HG02610 (cell line): ENCODE measurements at regions not wholly inside any gene's neighbourhood (a gene's known extent, or its start where the extent isn't known, plus 50 kb on each side); places are given as distances from the start of the nearest gene placed in this dataset.

Experiments used
- ATAC-seq: cut with Tn5 transposase; IDR thresholded peaks from one replicate; pipeline ENCODE4 v1.9.1; 2021; ENCODE audit warnings: mild to moderate bottlenecking, moderate library complexity; ENCODE audit not compliant: unreplicated experiment

DNA sequence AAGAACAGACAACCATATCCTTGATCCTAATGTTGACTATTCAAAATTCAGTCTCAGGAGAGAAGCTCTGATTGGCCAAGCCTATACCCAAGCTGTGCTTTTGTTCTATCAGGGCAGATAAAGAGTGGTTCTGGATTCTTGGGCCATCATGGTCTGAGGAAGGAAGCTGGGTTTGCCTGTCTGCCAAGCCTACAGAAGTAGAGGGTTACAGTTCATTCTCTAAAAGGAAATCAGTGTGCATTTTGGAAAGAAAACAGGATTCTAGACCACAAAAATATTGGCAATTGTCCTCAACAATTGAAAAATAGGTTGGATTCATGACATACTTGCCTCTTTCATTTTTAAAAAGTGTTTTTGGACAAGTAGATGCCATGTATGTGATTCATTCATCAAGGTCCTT, 145.4 kb upstream of the BMP2 start:
- ATAC-seq: no peak

DNA sequence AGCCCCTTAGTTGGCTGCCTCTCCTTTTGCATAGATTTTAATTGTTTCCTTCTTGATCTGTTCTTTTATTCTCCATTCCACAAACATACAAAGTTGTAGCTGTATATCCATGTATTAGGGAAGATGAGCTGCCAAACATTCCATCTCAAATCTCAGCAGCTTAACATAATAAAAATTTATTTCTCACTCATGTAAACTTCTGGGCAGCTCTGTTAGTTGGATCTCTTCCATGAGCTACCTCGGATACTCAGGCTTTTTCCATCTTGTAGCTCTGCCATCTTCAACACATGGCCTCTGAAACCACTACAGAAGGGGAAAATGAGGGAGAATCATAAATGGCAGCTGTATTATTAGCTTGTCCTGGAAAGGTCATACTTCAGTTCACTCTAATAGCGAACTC, 149.4 kb upstream of the BMP2 start:
- no peak for ATAC-seq

DNA sequence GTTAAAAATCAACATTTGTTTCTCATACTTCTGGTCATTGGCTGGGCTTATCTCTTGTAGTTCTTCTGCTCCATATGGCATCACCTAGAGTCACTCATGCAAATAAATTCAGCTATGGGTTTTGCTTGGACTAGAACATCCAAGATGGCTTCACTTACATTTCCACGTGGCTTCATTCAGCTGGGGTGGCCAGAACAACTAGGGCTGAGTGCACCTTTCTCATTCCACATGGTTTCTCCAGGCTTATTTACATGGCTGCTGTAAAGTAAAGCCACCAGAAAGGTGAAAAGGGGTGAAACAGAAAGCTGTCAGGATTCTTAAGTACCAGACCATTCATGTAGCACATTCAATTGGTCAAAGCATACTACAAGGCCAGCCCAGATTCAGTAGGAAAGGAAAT, 151.1 kb upstream of the BMP2 start:
- ATAC-seq: no peak

DNA sequence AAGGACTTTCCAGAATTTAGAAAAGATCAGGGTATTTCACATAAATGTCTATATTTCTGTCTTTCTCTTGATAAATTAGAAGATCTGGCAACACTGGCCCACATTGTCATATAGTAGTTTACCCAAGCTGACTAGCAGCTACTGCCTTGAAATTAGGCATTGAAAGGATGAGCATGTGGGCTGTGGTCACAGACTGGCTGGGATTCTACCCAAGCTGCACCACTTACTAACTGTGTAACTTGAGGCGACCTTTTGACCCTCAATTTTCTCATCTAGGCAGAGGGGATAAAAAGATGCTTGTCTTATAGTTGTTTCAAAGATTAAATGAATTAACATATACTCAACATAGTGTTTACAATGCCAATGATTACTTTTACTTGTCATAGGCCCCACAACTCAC, 152.7 kb upstream of the BMP2 start:
- ATAC-seq: no peak

DNA sequence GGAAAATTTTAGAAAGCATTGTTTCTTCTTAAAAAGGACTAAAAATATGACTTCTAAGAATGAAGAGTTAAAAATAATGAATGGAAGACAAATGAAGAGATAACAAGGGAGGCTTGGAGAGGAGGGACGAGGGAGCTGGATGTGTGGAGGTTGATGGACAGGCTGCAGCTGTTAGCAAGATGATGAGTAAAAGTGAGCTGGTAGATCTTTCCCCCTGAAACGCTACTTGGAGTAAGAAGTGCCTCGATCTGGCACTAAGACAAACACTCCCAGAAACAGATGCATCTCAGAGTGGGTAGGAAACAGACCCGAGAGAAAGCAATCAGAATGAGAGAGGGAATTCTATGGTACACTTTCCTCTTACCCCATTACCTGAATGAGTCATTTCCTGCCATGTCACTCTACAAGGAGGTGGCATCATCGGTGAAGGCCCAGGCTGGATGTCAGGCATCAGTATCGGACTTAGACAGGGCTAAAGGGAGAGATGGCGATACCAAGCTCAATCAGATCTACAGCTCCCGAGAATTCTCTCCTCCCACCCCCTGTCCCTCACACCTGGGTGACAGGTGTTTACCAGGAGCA, 154.1 kb upstream of the BMP2 start:
- no peak for ATAC-seq

DNA sequence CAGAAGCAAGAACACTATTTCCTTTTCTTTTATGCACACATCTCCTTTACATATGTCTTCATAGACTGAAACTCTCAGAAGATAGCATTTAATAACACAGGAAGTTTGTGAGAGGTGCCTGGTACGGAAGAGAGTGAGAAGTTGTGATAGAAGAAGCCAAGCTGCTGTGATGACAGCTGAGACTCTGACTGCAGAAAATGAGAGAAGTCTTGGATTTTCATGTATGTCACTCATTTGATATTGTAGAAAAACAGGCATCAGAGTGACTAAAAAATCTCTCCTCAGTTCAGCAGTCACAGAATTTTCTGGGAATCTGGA, 154.9 kb upstream of the BMP2 start:
- ATAC-seq: no peak

DNA sequence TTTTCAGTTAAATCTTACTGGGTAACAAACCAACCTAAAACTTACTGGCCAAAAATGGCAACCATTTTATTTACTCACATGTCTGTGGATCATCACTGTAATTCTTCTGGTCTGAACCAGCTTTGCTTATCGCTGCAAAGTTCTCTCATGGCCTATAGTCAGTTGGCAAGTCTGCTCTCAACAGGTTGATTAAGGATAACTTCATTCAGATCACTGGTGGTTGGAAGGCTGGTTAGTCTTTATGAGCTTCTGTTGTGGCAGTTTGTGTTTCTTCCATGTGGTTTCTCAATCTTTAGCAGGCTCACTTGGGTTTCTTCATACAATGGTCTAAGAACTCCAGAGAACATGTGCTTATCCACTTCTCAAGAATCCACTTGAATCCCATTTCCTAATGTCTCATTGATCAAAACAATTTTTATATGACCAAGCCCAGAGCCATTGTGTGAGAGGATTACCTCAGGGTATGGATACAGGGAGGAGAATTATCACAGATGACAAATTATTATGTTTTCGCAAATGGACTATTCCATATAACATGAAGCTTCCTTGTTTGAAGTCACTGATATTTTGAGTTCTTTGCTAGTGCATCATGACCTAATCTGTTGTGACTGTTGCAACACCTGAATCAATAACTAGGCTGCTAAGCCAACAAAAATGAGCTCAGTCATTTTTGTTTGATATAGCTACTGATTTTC, 155.4 kb upstream of the BMP2 start:
- ATAC-seq: no peak

DNA sequence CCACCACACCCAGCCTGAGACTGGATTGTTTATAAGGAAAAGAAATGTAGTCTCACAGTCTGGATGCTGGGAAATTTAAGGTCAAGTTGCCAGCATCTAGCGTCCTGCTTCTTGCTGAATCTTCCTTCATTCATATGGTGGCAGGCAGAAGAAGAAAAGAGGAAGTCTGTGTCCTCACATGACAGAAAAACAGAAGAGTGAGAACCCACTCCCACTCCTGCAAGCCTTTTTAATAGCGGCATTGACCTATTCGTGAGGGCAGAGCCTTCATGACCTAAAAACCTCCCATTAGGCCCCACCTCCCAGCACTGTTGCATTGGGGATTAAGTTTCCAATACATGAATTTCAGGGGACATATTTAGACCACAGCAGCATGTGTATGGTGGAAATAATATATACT, 160.8 kb upstream of the BMP2 start:
- ATAC-seq: no peak

DNA sequence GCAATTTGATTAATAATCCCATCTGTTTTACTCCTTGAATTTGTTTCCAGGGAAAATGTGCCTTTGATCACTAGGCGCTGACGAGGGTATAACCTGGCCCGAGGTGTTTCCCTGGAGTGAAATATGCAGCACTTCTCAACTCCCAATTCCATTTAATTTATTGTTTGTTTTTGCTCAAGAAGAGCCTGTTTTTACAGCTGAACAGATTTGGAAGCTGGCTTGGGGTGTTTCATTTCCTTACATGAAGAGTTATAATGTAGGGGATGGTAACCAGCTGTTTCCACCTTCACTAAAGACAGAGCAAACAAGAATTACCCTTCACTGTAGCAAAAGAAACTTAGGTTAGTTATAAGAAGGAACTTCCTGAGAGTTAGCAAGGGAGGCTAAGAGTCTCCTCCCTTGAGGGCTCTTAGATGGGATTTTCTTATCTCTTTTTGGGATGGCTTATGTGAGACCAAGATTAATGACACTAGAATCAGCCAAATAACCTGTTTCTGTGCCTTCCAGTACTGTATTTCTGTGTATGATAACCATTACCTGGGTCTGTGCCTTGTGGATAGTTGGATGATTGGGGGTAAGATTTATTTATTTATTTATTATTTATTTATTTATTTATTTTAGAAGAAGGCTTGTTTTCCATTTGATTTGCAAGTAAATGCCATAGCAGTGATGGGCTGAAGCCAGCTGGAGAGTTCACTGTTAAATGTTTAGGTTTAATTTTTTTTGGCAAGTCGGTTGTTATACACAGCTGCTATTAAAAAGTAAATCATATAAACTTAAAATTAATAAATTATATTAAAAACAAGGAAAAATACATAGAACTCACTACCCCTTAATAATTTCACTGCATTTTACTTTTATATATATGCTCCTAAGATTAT, 162.2 kb upstream of the BMP2 start:
- ATAC-seq: no peak

DNA sequence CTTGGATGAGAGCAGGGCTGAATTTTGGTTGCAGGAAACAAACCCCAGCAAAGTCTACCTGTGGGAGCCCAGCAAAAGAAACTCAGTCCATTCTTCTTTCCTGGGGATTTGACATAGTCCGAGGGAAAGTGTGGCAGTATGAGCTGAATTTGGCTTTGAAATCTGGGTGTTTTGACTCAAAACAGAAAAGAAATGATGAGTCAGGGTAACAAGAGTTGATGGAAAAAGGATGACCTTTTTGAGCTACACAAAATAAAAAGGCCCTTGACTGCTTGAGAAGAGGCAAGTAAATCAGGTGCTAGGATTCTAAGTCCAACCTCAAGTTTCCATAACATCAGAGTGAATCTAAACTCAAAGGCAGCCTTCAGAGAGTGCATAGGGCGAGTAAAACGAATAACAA, 163.3 kb upstream of the BMP2 start:
- no peak for ATAC-seq

DNA sequence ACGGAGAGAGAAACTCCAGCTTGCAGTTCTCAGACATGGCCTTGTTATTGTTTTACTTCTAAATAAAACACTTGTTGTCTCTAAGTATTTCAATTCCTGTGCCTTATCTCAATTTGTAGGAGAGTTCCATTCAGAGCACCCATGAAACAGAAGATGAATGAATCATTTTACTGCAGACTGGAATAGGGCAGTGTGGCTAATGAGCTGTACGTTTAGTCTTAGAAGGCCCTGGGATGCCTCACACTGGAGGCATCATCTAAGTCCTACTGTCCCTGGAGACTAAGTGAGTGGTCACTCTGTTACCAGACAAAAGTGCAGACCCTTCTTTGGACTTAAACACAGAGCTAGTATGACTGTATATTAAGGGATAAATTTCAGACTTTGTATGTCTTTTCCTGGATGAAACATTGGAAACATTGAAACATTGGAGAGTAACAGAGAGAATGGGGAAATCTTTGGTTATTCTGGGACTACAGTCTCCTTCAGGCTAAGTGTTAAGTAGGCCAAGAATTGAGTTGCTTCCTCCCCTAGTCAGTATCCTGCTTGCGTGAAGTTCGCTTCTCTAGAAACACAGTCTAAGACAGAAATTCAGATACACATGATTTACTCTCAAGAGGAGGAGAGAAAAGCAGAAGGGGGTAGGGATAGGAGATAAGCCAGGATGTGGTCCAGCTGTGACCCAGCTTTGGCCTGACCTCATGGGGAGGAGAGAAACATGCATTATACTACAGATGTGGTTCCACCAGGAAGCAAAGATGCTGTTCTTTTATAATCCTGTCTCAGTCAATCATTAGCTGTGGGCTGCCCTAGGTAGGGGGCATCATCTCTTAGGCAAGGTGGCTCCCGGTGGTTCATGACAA, 167.4 kb upstream of the BMP2 start:
- ATAC-seq: no peak

DNA sequence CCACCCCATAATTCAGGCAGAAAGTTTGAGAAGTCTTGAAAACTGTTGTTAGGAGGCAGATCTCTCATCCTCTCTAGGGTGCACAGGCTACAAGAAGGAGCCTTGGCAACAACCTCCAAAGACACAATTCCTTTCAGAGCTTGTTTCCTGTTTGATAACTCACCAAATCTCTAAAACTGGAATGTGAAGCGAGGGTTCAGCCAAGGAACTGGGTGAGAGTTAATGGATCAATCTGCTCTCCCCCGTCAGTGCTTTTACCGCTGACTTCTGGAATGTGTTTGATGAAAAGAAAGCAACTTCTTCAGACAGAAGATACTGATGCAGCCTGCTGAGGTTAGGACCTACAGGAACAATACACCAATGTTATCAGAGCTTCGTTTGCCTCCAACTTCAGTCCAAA, 171.8 kb upstream of the BMP2 start:
- ATAC-seq: no peak

DNA sequence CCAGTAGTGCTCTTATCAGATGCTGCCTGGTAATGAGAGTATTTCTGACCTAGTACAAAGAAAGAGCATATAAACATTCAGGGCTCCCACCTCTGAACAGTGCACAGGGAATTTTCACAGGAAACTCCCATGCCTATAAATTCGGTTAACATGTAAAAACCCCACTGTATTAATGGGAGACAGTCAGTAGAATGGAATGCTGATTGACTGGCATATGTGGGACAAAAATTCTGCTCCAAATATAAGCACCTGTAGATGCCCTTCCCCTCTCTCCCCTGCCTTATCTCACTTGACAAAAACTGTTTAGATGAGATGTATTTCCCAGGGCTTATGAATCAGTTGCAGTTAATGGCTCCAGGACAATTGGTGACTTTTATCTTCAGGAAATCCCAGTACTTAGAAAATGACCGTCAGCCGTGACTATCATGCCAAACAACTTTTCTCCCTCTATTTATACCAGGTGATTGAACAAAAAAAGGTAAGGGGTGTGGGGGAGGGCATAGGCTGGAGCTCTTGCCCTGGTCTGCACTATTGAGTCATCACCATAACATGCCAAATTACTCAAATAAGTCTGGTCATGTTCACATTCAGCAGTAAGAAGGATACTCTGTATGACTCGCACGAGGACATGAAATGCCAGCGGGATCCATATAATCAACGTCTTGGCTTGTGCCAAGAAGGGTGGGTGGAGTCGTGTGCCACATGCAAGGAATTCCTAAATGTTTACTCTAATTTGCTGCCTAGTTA, 176.4 kb upstream of the BMP2 start:
- no peak for ATAC-seq

DNA sequence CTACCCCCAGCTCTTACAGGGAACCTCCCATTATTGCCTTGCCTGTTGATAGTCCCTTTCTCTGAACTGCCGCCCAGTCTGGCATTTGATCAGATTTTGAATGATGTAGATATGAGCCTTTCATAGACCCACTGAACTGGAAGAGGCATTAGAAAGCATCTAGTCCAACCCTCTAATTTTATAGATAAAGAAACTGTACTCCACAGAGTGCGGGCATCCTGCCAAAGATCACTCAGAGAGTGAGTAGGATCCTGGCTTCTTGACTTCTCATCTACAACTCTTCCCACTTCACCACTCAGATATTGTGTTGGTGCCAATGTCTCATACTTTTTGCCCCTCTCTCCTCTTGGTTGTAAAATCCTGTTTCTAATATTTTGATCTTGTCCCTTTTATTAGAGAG, 179.2 kb upstream of the BMP2 start:
- no peak for ATAC-seq

DNA sequence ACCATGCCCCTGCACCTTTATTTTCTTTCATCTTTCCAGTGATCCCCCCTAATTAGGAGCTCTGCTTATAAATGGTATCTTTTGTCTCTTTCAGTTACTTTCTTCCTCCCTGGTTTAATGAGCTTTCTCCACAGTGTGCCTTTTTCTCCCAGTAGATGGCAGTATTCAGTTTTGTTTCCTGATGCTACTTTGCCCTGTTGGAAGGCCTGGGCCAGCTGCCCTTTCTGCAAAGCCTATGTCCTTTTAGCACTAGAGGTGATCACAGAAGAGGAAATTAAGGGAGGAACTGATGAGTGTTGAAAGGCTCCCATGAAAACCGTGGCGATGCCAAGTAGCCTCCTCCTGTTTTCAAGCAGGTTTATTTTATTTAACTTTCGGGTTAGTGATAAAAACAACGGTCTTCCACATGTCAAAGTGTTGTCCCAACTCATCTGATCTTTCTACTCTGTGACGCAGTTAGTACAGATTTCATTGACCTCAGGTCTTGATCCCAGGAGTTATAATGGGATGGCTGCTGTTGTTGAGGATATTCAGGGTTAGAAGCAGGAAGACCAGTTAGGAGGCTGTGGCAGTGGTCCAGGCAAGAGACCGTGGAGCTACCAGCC, 184.2 kb upstream of the BMP2 start:
- ATAC-seq: peak; percentile 59

DNA sequence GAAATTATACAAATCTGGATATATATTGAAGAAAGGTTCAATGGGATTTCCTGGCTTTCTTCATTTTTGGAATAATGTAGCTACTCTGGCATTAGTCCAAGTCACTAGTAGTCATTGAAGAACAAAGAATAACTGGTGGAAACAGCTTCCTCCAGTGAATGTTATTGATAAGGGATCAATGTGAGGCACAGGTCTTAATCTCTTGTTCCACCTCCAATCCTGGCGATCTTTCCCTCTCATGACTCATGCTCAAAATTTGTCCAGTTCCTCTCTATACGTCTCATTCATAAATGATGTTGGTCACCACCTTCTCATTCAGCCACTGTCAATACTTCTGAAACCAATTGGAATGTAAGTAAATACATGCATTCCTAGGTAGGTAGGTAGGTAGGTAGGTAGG, 185.0 kb upstream of the BMP2 start:
- no peak for ATAC-seq

DNA sequence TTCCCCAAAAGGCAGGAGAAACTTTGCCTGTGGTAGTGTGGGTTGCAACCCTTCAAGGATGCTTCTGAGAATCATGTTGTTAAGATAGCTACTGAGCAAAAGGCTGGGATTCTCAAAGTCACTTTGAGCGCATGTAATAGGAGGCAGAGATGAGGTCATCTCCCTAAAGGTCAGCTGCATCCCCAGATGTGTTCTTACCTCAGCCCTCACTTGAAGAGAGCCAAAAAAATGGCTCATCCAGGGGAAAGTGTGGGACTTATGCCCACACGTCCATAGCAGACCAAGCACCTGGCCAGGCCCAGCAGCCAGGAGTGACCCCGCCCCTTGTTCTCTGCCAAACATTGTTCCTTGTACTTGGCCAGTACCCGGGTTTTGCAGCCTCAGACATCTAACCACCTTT, 187.0 kb upstream of the BMP2 start:
- ATAC-seq: no peak

DNA sequence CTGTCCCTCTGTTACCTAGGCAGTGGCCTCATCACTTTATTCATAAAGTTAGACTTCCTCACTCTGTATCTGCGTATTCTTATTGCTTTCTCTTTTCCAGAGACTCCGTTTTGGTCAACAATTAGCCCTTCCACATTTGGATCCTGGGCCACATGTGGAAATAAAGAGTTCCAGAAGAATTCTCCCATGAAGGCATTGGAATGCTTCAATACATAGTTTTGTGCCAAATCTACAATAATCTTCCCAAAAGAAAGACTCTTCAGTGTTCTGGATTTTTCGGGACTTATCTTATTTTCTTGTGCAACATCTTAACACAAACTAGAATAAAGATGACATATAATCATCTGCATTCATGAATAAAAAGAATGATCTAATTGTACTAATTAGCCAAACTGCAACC, 187.7 kb upstream of the BMP2 start:
- ATAC-seq: no peak

DNA sequence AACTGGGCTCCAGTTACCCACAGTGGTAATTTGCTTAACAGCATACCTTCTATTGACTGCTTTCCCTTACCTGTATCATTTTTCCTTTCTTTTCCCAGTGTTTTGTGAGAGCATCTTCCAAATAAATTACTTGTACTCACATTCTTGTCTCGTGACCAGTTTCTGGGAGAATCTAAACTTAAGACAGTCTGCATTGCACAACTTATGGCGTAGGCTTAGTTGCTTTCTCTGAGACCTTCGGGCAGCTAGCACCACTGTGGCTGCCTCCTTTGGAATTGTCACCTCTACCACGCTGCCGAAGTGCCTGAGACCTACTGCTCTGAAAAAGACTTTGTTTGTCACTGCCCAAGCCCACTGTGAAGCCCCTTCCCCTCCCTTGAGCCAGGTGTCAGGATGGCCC, 188.1 kb upstream of the BMP2 start:
- ATAC-seq: no peak

DNA sequence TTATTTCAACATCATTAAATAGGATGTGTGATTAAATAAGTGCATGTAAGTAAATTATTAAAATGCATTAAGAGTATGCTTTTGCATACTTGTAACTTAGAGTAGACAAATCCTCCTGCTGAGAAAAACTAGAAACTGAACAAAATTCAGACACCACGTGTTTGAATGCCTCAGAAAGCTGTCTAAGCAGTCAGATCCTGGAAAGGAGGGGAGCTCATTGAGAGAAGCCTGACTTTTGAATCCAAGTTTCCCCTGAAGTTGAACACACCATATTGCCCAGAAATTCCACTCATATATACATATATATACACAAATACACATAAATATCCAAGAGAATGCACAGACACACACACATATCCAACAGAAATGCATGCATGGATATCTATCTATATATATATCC, 190.0 kb upstream of the BMP2 start:
- ATAC-seq: no peak
